IMR-90 (cell line): ENCODE measurements at regions not wholly inside any gene's neighbourhood (a gene's known extent, or its start where the extent isn't known, plus 50 kb on each side); places are given as distances from the start of the nearest gene placed in this dataset.

Source experiments
- BHLHE40 ChIP-seq: fragments of 150-350 bp; IDR thresholded peaks from 2 replicates; pipeline ENCODE4 v1.6.1; 2016; ENCODE audit warnings: mild to moderate bottlenecking, low read depth, low read length
- CEBPB ChIP-seq: IDR thresholded peaks from 2 replicates; pipeline ENCODE4 v1.6.1; 2012; ENCODE audit warnings: low read depth, low read length, improper control_type of control experiment
- CHD1 ChIP-seq: IDR thresholded peaks from 2 replicates; pipeline ENCODE4 v1.6.1; 2012; ENCODE audit warnings: low read depth, low read length, improper control_type of control experiment
- FOS ChIP-seq: fragments of 150-350 bp; IDR thresholded peaks from 2 replicates; pipeline ENCODE4 v1.6.1; 2016; ENCODE audit warnings: low read depth, low read length
- MAZ ChIP-seq: IDR thresholded peaks from 2 replicates; pipeline ENCODE4 v1.6.1; 2012; ENCODE audit warnings: low read depth, mild to moderate bottlenecking, low read length, improper control_type of control experiment, moderate library complexity, borderline replicate concordance
- MXI1 ChIP-seq: IDR thresholded peaks from 2 replicates; pipeline ENCODE4 v1.6.1; 2012; ENCODE audit warnings: low read depth, mild to moderate bottlenecking, low read length, moderate library complexity, borderline replicate concordance
- NFE2L2 ChIP-seq: fragments of 150-350 bp; IDR thresholded peaks from 2 replicates; pipeline ENCODE4 v1.6.1; 2016; ENCODE audit warnings: low read depth, mild to moderate bottlenecking, low read length
- POLR2A ChIP-seq: IDR thresholded peaks from 2 replicates; pipeline ENCODE4 v1.6.1; 2012; ENCODE audit warnings: mild to moderate bottlenecking, low read depth, low read length
- RAD21 ChIP-seq: IDR thresholded peaks from 2 replicates; pipeline ENCODE4 v1.6.1; 2012; ENCODE audit warnings: low read length, improper control_type of control experiment
- RCOR1 ChIP-seq: IDR thresholded peaks from 2 replicates; pipeline ENCODE4 v1.6.1; 2012; ENCODE audit warnings: mild to moderate bottlenecking, low read length, improper control_type of control experiment; ENCODE audit not compliant: insufficient replicate concordance
- RFX5 ChIP-seq: IDR thresholded peaks from 2 replicates; pipeline ENCODE4 v1.8.0; 2012; ENCODE audit warnings: low read depth, mild to moderate bottlenecking, low read length, moderate library complexity
- TF ChIP-seq, protein P1 (sequence below): conservative IDR thresholded peaks from 2 replicates; pipeline ENCODE4 v1.5.1; 2012; ENCODE audit warnings: mild to moderate bottlenecking, low read depth, low read length, improper control_type of control experiment
- TF ChIP-seq, protein P2 (sequence below): fragments of 150-350 bp; IDR thresholded peaks from 2 replicates; pipeline ENCODE4 v1.6.1; 2016; ENCODE audit warnings: low read depth, mild to moderate bottlenecking, low read length, moderate library complexity, borderline replicate concordance
- TF ChIP-seq, protein P3 (sequence below): fragments of 150-350 bp; IDR thresholded peaks from 2 replicates; pipeline ENCODE4 v1.6.1; 2017; ENCODE audit warnings: mild to moderate bottlenecking, antibody characterized with exemption, low read length, low read depth

DNA sequence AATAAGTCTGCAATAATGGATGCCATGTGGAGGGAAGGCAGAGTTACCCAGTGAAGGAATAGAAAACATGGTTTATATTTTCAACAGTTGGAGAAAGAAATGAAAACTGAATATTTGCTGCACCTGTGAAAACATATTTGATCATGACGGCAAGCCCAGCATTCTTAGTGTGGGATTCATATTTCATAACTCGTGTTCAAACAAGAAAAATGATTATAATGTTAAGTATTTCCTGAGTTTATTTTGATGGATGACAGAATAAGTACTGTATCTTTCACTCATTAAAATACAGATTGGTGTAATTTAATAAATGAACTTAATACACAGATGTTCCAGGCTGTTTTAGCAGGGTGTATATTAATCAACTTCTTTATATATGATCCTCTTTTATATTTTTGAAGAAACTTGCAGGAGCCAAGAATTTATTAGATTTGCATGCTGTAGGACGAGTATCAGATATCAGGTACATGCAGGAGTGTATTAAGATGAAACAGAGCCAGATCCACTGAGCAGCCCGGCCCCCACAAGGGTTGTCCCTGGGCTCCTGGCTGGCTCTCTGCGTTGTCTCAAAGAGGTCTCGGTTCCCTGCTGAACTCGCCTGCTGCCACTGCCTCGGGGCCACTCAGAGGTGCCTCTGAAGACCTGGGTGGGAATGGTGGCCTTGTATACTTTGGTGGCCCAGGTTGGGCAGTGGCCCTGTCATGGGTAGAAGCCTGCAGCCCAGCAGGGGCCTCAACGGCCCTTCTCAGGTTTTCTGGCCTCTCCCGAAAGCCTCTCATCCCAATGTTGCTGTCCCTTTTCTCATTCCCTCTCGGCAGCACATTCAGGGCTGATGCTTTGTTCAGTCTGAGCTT, 95.0 kb upstream of the LDAH start:
- TF ChIP-seq, protein P1, sequence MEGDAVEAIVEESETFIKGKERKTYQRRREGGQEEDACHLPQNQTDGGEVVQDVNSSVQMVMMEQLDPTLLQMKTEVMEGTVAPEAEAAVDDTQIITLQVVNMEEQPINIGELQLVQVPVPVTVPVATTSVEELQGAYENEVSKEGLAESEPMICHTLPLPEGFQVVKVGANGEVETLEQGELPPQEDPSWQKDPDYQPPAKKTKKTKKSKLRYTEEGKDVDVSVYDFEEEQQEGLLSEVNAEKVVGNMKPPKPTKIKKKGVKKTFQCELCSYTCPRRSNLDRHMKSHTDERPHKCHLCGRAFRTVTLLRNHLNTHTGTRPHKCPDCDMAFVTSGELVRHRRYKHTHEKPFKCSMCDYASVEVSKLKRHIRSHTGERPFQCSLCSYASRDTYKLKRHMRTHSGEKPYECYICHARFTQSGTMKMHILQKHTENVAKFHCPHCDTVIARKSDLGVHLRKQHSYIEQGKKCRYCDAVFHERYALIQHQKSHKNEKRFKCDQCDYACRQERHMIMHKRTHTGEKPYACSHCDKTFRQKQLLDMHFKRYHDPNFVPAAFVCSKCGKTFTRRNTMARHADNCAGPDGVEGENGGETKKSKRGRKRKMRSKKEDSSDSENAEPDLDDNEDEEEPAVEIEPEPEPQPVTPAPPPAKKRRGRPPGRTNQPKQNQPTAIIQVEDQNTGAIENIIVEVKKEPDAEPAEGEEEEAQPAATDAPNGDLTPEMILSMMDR = no peak
- TF ChIP-seq RCOR1 (no peak), CEBPB (no peak), MAZ (no peak), RAD21 (no peak), POLR2A (no peak), FOS (no peak), CHD1 (no peak), BHLHE40 (no peak), NFE2L2 (no peak), MXI1 (no peak), RFX5 (no peak)
- TF ChIP-seq, protein P2, sequence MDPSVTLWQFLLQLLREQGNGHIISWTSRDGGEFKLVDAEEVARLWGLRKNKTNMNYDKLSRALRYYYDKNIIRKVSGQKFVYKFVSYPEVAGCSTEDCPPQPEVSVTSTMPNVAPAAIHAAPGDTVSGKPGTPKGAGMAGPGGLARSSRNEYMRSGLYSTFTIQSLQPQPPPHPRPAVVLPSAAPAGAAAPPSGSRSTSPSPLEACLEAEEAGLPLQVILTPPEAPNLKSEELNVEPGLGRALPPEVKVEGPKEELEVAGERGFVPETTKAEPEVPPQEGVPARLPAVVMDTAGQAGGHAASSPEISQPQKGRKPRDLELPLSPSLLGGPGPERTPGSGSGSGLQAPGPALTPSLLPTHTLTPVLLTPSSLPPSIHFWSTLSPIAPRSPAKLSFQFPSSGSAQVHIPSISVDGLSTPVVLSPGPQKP = no peak
- TF ChIP-seq, protein P3, sequence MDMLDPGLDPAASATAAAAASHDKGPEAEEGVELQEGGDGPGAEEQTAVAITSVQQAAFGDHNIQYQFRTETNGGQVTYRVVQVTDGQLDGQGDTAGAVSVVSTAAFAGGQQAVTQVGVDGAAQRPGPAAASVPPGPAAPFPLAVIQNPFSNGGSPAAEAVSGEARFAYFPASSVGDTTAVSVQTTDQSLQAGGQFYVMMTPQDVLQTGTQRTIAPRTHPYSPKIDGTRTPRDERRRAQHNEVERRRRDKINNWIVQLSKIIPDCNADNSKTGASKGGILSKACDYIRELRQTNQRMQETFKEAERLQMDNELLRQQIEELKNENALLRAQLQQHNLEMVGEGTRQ = no peak
